ENCODE measurements at regions not wholly inside any gene's neighbourhood (a gene's known extent, or its start where the extent isn't known, plus 50 kb on each side); places are given as distances from the start of the nearest gene placed in this dataset.

- peak; percentile 51 for DNase-seq
Measured at GRCh38 chr6:138550346-138550767, 51.1 kb upstream of the NHSL1 start.

GRCh38 chr6:138554146-138554545 lies 54.9 kb upstream of the NHSL1 start:
- DNase-seq = no peak

DNA sequence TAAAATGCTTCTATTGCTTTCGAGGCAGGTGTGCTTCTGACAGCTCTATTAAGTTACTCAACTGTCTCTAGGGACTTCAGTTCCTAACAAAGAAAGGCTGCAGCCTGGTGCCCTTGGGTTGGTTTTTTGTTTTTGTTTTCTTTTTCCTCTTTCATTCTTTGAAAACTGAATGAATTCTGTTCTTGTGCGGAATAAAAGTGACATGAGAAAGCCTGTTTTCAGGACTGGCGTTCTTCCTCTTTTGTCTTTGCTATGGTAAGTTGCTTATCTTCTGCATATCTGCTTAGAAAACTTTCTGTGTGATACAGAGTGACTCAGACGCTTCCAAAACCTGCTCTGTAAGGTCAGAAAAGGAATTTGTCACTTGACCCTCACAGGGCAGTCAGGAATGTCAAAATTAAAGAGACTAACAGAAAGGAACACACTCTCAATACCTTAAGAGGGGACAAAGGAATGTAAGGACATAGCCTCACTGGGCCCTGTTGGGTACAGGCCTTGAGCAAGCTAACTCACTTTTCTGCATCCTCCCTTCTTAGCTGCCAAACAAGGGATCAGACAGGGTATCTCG lies 56.2 kb upstream of the NHSL1 start:
- DNase-seq = no peak

DNA sequence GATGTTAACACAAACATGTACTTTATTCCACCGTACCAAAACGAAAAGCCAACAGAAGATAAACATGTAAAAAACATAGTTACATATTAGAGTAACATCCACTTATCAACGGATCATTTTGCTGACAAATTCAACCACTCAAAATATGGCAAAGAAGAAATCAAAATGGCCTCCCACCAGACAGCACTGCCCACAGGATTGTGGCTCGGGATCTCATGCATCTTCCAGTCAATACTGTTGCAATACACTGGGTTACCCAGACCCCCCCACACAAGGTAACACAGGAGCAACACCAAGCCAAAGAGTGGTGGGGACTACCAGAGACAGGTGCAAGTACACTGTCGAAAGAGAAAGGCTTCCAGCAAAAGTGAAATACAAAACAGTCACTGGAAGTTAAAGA lies 57.9 kb upstream of the NHSL1 start:
- DNase-seq = no peak

GRCh38 chr6:138559143-138559542 lies 59.8 kb upstream of the NHSL1 start:
- DNase-seq = no peak

DNA sequence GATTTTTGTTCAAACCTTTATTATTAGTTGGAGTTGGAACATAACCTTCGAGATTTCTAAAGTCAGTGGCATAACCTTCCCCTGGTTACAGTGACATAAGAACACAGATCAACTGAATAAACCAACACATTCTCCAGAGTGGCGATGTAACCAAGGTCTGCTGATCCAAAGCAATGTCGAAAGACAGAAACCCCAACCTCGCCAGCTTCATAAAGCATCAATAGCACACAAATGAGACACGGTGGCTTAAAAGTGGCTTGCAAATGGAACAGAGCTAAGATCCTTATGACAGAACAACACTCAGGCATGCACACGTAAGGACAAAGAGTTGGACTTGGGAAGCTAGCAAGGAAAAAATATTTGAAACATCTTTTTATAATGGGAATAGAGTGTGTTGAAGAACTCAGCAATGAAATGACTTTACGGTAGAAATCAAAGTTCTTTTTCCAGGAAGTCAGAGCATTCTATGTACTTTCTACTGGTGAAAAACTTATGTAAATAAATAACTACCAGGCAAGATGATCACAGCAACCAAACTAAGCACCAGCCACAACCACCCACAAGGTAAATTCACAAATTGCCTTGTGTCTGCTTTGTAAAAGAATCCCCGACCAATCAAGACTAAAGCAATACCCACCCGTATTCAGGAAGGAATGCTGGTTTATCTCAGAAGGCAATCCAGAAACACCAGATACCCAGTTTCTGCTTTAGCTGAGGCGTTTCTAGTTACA lies 61.0 kb upstream of the NHSL1 start:
- DNase-seq = no peak

DNA sequence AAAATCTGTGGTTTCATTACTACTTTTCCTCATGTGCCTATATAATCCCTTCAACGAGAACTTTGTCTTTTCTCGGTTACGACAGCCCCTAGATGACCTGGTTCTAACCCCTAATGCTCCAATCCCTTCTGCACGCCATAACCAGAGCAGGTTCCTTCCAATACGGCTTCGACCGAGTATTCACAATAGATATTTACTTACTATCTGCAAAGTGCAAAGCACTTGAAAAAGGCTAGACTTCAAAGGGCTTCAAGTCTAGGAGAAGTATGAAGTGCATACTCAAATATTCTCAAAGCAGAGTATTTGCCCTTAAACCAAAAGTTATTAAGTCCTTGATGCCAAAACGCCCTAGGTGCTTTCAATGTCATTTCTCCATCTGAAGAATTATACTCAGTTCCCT lies 63.4 kb upstream of the NHSL1 start:
- DNase-seq = no peak

GRCh38 chr6:138563231-138563630 lies 63.9 kb upstream of the NHSL1 start:
- DNase-seq = no peak

DNA sequence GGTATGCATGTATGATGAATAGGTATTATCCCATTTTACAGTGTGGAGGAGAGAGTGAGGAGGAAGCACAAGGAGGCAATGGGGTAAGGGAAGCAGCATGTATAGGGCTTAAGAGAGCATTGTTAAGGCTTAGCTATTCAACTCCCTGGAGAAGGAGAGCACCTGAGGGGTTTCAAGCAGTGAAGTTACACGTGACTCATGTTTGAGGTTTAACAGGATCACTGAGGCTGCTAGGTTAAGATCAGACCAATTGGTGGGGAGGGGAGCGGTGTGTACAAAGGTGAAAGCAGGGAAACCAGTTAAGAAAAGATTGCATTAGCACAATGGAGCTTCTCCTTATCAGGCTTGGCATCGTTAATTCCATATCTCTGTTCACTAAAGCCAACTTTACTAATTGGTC lies 64.4 kb upstream of the NHSL1 start:
- DNase-seq = no peak

DNA sequence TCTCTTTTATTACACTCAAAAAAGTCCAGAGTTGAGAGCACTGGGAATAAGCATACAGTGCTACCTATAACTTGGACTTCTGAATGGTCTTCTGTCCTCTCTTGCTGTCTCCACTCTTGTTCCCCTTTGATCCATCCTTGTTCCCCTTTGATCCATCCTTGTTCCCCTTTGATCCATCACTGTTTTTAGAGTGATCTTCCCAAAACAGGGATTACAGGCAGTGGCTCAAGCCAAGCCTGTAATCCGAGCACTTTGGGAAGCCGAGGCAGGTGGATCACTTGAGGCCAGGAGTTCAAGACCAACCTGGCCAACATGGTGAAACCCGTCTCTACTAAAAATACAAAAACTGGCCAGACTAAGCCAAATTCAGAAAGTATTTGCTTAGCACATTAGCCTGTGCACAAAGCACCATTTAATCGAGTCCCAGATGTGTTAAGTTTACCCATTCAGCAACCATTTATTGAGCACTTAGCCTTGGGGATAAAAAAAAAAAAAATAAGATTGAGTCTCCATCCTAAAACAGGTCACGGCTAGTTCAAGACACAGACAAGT lies 65.0 kb upstream of the NHSL1 start:
- DNase-seq = no peak

GRCh38 chr6:138567052-138567451 lies 67.8 kb upstream of the NHSL1 start:
- no peak for DNase-seq

- DNase-seq = no peak
Measured at GRCh38 chr6:138568997-138569396, 69.7 kb upstream of the NHSL1 start.

DNA sequence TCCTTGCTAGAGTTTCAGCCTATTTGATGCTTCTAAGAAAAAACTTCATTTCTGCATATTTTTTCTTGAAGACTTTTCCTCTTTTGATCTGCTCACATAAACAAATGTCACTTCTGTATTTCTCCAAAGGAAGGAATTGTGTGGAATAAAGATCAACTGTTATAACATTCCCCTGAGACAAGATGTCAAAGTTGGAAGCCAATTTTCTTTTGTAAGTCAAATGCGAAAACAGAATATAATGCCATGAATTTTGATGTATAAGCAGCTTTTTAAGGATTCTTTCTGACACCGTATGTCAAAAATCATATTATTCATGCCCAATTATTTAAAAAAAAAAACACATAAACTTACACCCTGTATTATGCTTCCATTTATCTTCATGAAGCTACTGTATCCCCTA lies 70.3 kb upstream of the NHSL1 start:
- DNase-seq = no peak

- DNase-seq = no peak
Measured at GRCh38 chr6:138569970-138570724, 70.9 kb upstream of the NHSL1 start.

GRCh38 chr6:138570725-138571029 lies 71.4 kb upstream of the NHSL1 start:
- no peak for DNase-seq

DNA sequence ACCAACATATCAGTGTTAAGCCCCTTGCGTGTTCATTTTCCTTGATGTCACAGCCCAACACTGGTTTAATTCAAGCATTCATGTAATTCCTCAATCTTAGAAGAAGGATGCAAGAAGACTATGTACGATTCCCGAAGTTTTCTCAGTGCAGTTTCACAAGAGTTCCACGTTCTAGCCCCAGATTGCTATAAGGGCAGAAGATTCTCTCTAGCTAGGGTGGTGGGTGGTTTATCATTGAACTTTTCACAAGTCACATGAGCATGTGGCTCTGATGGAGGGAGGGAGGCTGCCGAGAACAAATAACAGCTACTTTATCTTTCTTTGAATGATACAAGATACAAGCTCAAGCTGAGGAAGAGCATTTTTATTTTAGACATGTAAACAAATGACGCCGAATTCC lies 71.9 kb upstream of the NHSL1 start:
- DNase-seq = no peak

DNA sequence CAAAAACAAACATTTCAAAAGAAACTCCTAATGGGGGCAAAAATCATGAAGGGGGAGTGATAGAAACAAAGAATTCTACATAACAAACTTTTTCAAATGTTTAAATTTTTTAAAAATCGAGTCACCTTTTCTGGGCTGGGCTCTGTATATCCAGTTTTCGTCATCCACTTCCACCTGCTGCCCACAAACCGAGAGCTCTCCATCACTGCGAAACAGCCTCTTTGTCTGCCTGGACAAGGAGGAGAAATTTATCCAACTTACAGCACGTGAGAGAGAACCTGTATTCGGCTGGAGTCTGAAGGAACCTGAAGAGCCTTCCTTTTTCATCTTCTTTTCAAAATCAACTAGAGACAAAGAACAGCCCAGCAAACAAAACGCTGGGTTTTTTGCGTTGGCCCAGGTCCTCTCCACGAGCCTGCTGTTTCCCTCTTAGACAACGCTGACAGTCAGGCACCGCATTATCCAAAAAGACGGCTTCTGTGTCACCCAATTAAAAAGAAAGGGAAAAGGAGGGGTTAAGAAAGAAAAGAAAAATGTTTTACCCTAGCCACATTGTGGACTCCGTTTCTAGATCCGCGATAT lies 72.4 kb upstream of the NHSL1 start:
- DNase-seq = no peak

DNA sequence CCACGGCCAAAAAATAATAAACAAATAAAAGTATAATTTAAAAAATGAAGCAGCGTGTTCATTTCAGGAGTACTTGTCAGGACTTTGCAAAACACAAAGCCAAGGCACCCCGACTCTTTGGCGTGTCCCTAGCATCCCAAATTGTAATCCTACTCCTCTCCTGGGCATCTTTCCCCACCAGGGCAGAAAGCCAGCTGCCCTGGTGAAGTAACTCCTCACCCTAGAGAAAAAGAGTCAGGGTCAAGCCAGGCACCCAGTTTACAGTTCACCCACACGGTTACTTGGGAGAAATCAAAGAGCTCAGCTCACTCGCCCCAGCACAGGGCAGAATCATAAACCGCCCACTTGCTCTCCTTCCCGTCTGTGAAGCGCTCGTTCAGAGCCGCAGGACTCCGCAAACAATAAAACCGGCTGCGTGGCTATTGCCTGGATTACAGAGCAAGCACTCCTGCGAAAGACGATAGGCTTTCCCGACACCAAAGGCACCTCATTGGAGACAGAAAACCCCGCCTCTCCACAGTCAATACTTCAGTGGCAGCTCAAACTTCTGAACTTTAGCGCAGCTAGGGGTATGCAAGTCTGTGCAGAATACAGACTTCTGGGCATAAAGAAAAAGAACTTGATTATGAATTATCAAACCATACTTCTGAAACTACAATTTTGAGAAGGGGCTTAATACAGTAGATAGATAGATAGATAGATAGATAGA lies 73.0 kb upstream of the NHSL1 start:
- DNase-seq = no peak

DNA sequence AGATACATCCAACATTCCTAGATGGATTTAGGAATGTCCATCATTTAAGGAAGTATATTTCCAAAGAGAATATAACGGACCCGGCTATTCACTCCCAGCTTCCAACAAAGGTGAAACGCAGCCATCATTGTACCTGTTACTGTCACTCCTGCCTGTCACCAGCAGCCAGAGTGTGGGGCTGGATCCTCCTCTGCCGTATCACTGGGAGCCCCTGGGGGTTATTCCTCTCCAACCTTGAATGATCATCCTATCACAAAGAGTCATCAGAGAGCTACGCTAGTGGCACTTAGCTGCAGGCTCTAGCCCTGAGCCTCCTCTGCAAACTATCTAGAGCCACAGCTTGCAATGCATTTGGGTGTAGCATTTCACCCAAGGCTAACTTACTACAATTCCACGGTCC lies 73.6 kb upstream of the NHSL1 start:
- no peak for DNase-seq

DNA sequence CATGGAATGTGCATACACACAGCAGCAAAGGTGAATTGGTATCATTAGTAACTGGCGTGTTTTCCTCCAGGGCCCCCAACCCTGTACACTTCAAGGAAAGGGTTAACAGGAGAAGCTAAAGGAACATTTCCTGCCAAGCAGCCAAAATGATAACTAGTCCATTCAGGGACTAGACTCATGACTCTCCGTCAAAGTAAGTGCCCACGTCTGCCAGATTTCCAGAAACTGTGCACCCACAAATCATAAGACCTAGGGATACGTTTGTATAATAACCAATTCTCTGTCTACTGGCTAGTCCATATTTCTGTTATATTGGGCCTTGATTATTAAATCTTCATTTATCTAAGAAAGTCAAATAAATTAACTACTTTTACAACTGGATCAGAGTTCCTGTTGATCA lies 76.0 kb upstream of the NHSL1 start:
- DNase-seq = no peak

GRCh38 chr6:138576313-138576712 lies 77.0 kb upstream of the NHSL1 start:
- DNase-seq = no peak

- DNase-seq = no peak
Measured at GRCh38 chr6:138577151-138577915, 78.0 kb upstream of the NHSL1 start.
